ENCODE measurements at regions not wholly inside any gene's neighbourhood (a gene's known extent, or its start where the extent isn't known, plus 50 kb on each side); places are given as distances from the start of the nearest gene placed in this dataset.

- no peak for DNase-seq
Observed at GRCh38 chr1:48164571-48164970, 57.9 kb upstream of the SLC5A9 start.

DNA sequence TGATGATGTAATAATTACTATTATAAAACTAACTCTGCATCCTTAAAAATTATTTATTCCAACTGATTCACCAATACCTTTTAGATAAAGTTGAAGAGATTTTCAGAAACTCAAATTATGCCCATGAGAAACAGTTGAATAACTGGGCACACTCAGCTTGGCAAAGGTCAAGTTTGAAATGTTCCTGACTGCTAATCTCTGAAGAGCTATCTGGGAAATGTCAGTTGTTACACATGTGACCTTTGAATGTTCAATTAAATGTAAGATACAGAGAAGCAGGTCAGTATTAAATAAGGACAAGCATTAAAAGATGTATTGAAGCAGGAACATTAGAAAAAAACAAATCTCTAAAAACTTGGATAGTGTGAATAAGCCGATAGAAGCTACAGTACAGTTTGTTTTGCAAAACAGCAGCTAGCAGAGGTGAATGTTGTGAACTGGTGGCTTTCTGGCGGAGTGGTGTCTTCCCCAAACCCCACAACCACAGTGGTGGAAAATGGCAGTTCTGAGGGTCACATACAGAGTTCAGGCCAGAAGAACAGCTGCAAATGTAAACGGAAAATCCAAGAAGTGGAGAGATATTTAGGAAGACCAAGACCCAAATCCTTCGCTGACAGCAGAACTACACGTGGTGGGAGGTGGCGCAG, 61.9 kb upstream of the SLC5A9 start:
- DNase-seq: no peak

DNA sequence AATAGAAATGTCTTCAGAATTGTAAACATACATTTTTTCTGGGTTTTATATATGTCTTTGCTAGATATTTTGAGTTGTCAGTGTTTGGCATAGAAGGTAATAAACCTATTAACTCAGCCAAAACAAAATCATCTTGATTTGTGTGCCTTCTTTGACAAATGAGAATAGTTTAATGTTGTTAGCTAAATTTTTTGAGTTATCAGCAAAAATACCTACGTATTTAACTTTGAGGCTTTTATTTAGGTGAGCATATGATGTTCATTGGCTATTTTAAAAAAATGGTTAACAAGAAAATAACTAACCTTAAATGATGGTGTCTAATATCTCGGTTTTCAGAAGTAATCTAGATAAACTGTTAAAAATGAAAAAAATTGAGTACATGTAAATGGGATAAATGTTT, 83.2 kb upstream of the SLC5A9 start:
- no peak for DNase-seq

- no peak for DNase-seq
Observed at GRCh38 chr1:48127735-48128685, 94.5 kb upstream of the SLC5A9 start.

DNA sequence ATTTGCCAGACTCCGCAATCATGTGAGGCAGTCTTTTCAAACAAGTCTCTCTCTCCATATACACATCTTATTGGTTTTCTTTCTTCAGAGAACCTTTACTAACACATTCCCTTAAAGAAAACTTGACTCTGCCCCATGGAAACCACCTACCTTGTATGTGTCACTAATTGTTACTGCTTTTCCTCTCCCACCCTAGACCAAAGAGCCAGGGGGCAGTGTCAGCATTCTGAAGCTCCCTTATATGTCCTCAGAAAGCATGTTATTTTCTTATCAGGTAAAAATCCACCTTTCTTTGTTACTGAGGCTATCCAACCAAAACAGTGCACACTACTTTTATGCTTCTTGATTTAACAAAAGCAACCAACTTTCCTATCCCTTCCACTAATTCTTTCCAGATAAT, 98.9 kb upstream of the SLC5A9 start:
- no peak for DNase-seq

DNA sequence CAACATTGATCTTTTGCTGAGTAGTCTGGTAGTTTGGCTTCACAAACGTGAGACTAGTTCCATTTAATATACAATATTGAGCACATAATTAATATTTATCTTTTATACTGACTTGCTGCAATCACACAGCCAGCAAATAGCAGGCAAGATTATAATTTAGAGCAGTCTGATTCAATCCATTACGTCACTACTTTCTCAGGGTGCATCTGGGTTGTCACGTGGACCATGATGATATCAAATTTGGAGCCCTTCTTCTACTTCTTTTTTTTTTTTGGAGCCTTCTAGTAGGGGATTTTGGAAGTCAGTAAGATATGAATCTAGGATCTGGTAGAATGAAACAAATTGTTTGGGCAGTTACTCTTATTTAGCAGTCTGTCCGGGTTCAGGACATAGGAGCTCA, 100.6 kb upstream of the SLC5A9 start:
- no peak for DNase-seq

DNA sequence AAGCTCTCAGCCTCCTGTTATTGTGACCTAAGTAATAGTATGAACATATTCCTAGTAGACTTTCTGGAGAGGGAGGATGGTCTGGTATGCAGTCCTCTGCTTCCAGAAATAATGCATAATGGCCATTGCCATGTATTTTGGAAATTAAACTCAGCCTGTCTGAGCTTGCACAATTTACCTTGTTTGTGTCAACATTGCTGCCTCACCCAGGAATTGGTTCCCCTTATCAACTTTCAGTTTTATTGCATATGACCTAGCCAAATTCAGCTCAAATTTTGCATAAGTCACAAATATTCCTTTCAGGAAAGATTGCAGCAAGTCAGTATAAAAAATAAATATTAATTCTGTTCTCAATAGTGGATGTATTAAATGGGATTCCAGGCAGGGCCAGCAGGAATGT, 101.9 kb upstream of the SLC5A9 start:
- no peak for DNase-seq

DNA sequence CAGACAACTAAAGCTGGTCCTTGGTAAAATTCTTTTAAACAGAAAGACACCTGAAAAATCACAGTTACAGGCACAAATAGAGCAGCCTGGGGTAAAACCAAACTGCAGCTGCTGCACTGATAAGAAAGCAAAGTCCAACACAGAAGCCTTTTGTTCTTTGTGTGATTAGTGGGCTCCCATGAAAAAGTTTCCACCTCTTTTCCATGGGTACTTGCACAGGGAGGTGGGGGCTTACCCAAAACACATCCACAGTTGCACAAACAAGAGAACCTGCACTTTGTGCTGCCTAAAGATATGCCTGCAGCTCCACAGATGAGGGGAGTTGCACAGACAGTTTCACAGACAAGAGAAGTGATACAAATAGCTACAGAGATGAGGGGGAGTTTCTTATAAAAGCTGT, 106.7 kb upstream of the SLC5A9 start:
- DNase-seq: no peak

- DNase-seq: no peak
Observed at GRCh38 chr1:48114596-48115382, 107.7 kb upstream of the SLC5A9 start.

GRCh38 chr1:48109390-48110013, 112.3 kb upstream of the TRABD2B start:
- DNase-seq: no peak

- DNase-seq: peak; percentile 6
Observed at GRCh38 chr1:48107516-48107915, 110.3 kb upstream of the TRABD2B start.

- DNase-seq: no peak
Observed at GRCh38 chr1:48106049-48106448, 108.9 kb upstream of the TRABD2B start.

GRCh38 chr1:48105165-48105564, 108.0 kb upstream of the TRABD2B start:
- DNase-seq: no peak

- DNase-seq: no peak
Observed at GRCh38 chr1:48103495-48103894, 106.3 kb upstream of the TRABD2B start.

- no peak for DNase-seq
Observed at GRCh38 chr1:48102766-48103165, 105.6 kb upstream of the TRABD2B start.

GRCh38 chr1:48099072-48099773, 102.0 kb upstream of the TRABD2B start:
- no peak for DNase-seq

DNA sequence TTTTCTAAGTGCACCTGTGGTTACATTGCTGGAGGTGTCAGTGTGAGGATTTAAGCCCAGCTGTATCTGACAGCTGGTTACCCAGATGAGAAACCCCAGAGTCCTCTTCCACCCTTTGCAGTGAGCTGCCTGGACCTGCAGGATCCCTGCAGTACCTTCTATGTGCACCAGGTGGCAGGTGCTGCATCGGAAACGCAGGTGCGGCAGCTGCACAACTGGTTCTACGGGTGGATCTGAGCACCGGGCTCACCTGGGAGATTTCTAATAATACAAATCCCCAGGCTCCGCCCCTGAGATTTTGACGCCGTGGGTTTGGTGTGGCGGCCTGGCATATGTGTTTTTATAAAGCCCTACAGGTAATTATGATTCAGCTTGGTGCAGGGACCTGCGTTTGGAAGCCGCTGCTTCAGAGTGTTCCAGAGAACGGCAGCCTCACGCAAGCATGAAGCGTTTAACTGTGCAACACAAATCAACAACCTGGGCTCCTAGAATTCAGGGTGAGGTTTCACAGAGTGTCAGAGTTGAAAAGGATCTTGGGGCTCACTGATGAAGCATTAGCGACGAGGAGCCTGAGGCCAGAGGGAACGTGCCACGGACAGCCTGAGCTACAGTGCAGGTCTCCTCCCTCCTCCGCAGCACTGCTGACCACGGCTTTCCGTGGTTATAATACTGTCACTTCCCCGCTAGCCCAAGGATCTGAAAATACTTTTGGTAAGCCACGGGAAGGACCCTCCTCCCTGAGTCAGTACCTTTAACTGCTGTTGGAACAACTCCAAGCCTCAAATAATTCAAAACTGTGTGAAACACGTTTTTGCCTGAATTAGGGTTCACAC, 96.7 kb upstream of the TRABD2B start:
- DNase-seq: peak; percentile 33

DNA sequence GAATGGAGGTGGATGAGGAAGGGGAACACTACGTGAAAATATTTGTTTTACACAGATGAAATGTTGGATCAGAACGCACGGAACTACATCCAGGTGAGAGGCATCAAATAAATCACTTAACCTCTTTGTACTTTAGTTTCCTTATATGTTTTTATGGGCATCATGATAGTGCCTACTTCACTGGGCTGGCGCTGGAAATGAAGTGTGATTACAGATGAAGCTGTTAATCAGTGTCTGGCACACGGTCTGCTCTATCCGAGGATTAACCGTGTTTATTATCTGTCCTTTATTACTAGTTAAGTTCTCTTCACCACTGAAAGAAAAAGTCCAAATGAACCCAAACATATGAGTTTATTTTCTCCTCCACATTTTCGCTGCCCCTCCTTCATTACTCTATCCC, 96.0 kb upstream of the TRABD2B start:
- DNase-seq: no peak

GRCh38 chr1:48092401-48092800, 95.2 kb upstream of the TRABD2B start:
- no peak for DNase-seq

DNA sequence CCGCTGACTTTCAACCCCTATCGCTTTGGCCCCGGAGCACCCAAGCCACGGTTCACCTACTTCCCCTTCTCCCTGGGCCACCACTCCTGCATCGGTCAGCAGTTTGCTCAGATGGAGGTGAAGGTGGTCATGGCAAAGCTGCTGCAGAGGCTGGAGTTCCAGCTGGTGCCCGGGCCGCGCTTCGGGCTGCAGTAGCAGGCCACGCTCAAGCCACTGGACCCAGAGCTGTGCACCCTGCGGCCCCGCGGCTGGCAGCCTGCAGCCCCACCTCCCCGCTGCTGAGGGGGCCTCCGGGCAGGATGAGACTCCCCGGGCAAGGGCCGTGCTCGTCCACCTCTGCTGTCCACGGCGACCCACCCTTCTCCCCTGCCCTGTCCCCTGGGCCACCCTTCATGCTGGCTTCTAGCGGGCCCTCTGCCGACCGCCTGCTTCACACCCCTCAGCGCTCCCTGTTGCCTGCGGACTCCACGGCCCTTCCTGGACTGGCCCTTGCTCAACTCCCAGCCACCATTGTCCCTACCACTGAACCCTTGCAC, 92.2 kb upstream of the TRABD2B start:
- no peak for DNase-seq

GRCh38 chr1:48084826-48085225, 87.6 kb upstream of the TRABD2B start:
- no peak for DNase-seq
